Fibroblast of the aortic adventitia (primary cell): ENCODE measurements at regions not wholly inside any gene's neighbourhood (a gene's known extent, or its start where the extent isn't known, plus 50 kb on each side); places are given as distances from the start of the nearest gene placed in this dataset.

ENCODE experiments used
- DNase-seq: peaks from one replicate; pipeline ENCODE4 v3.0.0-alpha.2; 2010; ENCODE audit warnings: low read depth
- H3K4me3 ChIP-seq: 2 replicates; pipeline ENCODE4 v1.5.1; 2011; ENCODE audit warnings: low read depth, mild to moderate bottlenecking, control low read depth, low read length, moderate library complexity
- CTCF ChIP-seq: IDR thresholded peaks from 2 replicates; pipeline ENCODE4 v1.5.1; 2011; ENCODE audit warnings: mild to moderate bottlenecking, low read length, control low read depth, inconsistent platforms; ENCODE audit not compliant: insufficient read depth

DNA sequence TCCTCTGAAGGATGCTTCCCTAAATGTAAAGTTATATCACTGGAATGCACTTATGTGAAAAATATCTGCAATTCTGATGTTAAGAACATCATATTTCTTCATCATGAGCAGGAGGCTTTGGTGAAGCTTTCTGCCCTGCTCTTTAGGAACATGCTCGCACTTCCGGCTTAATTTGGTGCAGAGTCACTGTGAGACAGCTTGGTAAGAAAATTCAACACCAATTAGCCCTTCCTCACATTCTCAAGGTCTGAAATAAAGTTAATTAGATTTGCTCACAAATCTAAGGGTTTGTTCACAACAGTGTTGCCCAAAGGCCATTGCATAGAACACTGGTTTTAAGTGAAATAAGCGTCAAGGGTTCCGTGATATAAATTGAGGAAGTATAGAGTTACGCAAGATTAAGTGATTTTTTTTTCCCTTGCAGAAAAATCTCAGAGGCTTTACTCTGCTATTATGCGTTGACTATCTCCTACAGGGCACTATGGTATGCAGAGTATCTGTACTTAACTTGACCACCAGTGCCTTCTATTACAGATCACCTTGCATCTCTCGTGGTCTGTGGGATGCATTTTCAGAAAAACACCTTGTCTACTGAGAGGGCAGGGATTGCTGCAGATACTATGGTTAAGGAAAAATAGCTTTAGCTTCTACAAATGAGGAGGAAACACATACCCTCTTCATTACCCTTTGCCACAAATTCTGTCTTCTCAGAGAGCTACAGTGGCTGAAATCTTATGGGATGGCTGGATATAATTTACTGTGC is 953.9 kb downstream of the TYW1 start:
- DNase-seq, result no peak
- no peak overlapping the region for H3K4me3 ChIP-seq
- TF ChIP-seq CTCF, result no peak

- H3K4me3 ChIP-seq, result no peak overlapping the region
- TF ChIP-seq CTCF, result no peak
- no peak for DNase-seq
Observed at GRCh38 chr7:67955061-67955460, 958.4 kb downstream of the TYW1 start.

- no peak for DNase-seq
- TF ChIP-seq CTCF, result no peak
- no peak overlapping the region for H3K4me3 ChIP-seq
Observed at GRCh38 chr7:67962863-67963262, 966.2 kb downstream of the TYW1 start.

- no peak for DNase-seq
- TF ChIP-seq CTCF, result no peak
- H3K4me3 ChIP-seq, result no peak overlapping the region
Observed at GRCh38 chr7:67976490-67976889, 979.9 kb downstream of the TYW1 start.

DNA sequence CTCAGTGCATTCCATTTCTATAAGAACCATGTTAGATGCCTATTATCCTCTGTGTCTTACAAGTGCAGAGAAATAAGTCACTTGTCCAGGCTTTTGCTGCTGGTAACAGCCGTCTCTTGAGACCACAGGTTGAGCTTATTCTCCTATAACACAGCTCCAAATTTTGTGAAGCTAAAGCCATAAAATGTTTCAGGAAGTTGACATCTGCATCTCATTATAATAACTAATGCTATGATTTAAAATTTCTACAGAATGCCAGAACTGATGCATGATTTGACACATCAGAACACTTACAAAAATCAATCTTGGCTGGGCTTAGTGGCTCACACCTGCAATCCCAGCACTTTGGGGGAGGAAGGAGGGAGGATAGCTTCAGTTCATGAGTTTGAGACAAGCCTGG is 986.9 kb downstream of the TYW1 start:
- no peak overlapping the region for H3K4me3 ChIP-seq
- TF ChIP-seq CTCF, result no peak
- DNase-seq, result no peak

DNA sequence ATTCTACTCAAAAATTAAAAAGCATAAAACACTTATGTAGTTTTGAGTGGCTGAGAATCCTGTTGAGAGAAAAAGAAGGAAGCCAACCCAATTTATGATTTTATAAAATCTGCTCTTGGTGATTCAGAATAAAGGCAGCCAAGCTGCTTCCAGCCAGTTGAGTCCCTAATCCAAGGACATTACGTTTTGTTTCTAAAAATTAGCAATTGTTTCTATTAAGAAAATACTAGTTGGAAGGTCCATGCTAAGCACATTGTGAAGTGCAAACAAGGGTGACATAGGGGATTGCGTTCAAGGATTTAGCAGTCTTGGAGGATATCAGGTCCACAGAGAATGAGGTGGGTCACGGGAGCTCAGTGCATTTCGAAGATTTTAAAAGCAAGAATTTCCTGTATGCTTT is 987.7 kb downstream of the TYW1 start:
- TF ChIP-seq CTCF, result no peak
- H3K4me3 ChIP-seq, result no peak overlapping the region
- no peak for DNase-seq

- H3K4me3 ChIP-seq, result no peak overlapping the region
- no peak for TF ChIP-seq CTCF
- DNase-seq, result no peak
Observed at GRCh38 chr7:67989142-67989541, 992.5 kb downstream of the TYW1 start.
